H9 (cell line): ENCODE measurements at regions not wholly inside any gene's neighbourhood (a gene's known extent, or its start where the extent isn't known, plus 50 kb on each side); places are given as distances from the start of the nearest gene placed in this dataset.

Source experiments
- DNase-seq: peaks from one replicate; pipeline ENCODE4 v3.0.0-alpha.2; 2017
- H2AFZ ChIP-seq: one replicate; pipeline ENCODE4 v1.6.1; 2013; ENCODE audit warnings: mild to moderate bottlenecking, low read length, control low read depth, moderate library complexity
- H2AK5ac ChIP-seq: 2 replicates; pipeline ENCODE4 v1.6.1; 2013; ENCODE audit warnings: low read length, control low read depth, mixed read lengths; ENCODE audit not compliant: insufficient read length
- H2BK120ac ChIP-seq: one replicate; pipeline ENCODE4 v1.6.1; 2013; ENCODE audit warnings: low read depth, mild to moderate bottlenecking, low read length, control low read depth, inconsistent platforms; ENCODE audit not compliant: poor library complexity, severe bottlenecking
- H2BK12ac ChIP-seq: 2 replicates; pipeline ENCODE4 v1.6.1; 2013; ENCODE audit warnings: low read length, control low read depth, mixed read lengths, low read depth; ENCODE audit not compliant: insufficient read length
- H2BK15ac ChIP-seq: 2 replicates; pipeline ENCODE4 v1.6.1; 2013; ENCODE audit warnings: low read depth, low read length, control low read depth
- H2BK20ac ChIP-seq: one replicate; pipeline ENCODE4 v1.6.1; 2013; ENCODE audit warnings: low read depth, mild to moderate bottlenecking, low read length, control low read depth, inconsistent platforms; ENCODE audit not compliant: poor library complexity, severe bottlenecking
- H2BK5ac ChIP-seq: 2 replicates; pipeline ENCODE4 v1.6.1; 2013; ENCODE audit warnings: low read length, control low read depth, mixed read lengths; ENCODE audit not compliant: insufficient read length
- H3K14ac ChIP-seq: 2 replicates; pipeline ENCODE4 v1.6.1; 2013; ENCODE audit warnings: low read length, control low read depth; ENCODE audit not compliant: insufficient read depth
- H3K18ac ChIP-seq: 2 replicates; pipeline ENCODE4 v1.6.1; 2013; ENCODE audit warnings: low read depth, mild to moderate bottlenecking, mixed read lengths, low read length, control low read depth; ENCODE audit not compliant: insufficient read length
- H3K23ac ChIP-seq: 2 replicates; pipeline ENCODE4 v1.6.1; 2013; ENCODE audit warnings: low read length, control low read depth, mixed read lengths, low read depth; ENCODE audit not compliant: insufficient read length
- H3K23me2 ChIP-seq: 2 replicates; pipeline ENCODE4 v1.6.1; 2013; ENCODE audit warnings: low read depth, mild to moderate bottlenecking, mixed read lengths, low read length, control low read depth; ENCODE audit not compliant: insufficient read length, poor library complexity, severe bottlenecking
- H3K27ac ChIP-seq: 2 replicates; pipeline ENCODE4 v1.5.1; 2013; ENCODE audit warnings: low read length, control low read depth, mixed read lengths, low read depth; ENCODE audit not compliant: insufficient read length
- H3K27me3 ChIP-seq: 2 replicates; pipeline ENCODE4 v1.6.1; 2013; ENCODE audit warnings: low read length, control low read depth, inconsistent platforms; ENCODE audit not compliant: insufficient read depth
- H3K4ac ChIP-seq: 2 replicates; pipeline ENCODE4 v1.6.1; 2013; ENCODE audit warnings: low read depth, mild to moderate bottlenecking, control low read depth, inconsistent platforms, low read length, moderate library complexity
- H3K4me1 ChIP-seq: 2 replicates; pipeline ENCODE4 v1.6.1; 2013; ENCODE audit warnings: low read length, control low read depth, inconsistent platforms; ENCODE audit not compliant: insufficient read depth
- H3K4me2 ChIP-seq: 2 replicates; pipeline ENCODE4 v1.6.1; 2013; ENCODE audit warnings: low read length, control low read depth, mixed read lengths; ENCODE audit not compliant: insufficient read length, insufficient read depth
- H3K56ac ChIP-seq: 2 replicates; pipeline ENCODE4 v1.6.1; 2013; ENCODE audit warnings: low read depth, mild to moderate bottlenecking, mixed read lengths, low read length, control low read depth; ENCODE audit not compliant: insufficient read length
- H3K79me1 ChIP-seq: 2 replicates; pipeline ENCODE4 v1.6.1; 2013; ENCODE audit warnings: low read depth, mild to moderate bottlenecking, moderate library complexity, low read length, control low read depth, inconsistent platforms; ENCODE audit not compliant: insufficient read depth, poor library complexity, severe bottlenecking
- H3K79me2 ChIP-seq: 2 replicates; pipeline ENCODE4 v1.6.1; 2013; ENCODE audit warnings: low read length, control low read depth, inconsistent platforms; ENCODE audit not compliant: insufficient read depth
- H3K9ac ChIP-seq: 2 replicates; pipeline ENCODE4 v1.6.1; 2013; ENCODE audit warnings: low read length, control low read depth, mixed read lengths; ENCODE audit not compliant: insufficient read length; ENCODE audit errors: extremely low read depth
- H3K9me3 ChIP-seq: one replicate; pipeline ENCODE4 v1.6.1; 2013; ENCODE audit warnings: low read depth, low read length, inconsistent platforms; ENCODE audit not compliant: control insufficient read depth
- H3T11ph ChIP-seq: one replicate; pipeline ENCODE4 v1.6.1; 2013; ENCODE audit warnings: mild to moderate bottlenecking, low read length, control low read depth, inconsistent platforms
- H4K20me1 ChIP-seq: one replicate; pipeline ENCODE4 v1.6.1; 2013; ENCODE audit not compliant: control insufficient read depth, insufficient read length, insufficient read depth
- H4K5ac ChIP-seq: 2 replicates; pipeline ENCODE4 v1.6.1; 2013; ENCODE audit warnings: low read depth, mild to moderate bottlenecking, mixed read lengths, low read length, control low read depth; ENCODE audit not compliant: insufficient read length
- H4K8ac ChIP-seq: replicated peaks from 2 replicates; pipeline ENCODE4 v1.6.1; 2013; ENCODE audit warnings: low read length, control low read depth, mixed read lengths, low read depth; ENCODE audit not compliant: insufficient read length
- H4K91ac ChIP-seq: 2 replicates; pipeline ENCODE4 v1.6.1; 2013; ENCODE audit warnings: low read depth, mild to moderate bottlenecking, moderate library complexity, mixed read lengths, low read length, control low read depth; ENCODE audit not compliant: insufficient read length
- H3K27ac Mint-ChIP-seq, 3 experiments: 2 replicates in 2 of 3; 3 replicates in 1 of 3; pipeline ENCODE4 v1.8.0; 2020 to 2021; ENCODE audit warnings: mixed read lengths in 3 of 3, mild to moderate bottlenecking in 1 of 3, moderate library complexity in 1 of 3
- H3K27me3 Mint-ChIP-seq: 2 replicates; pipeline ENCODE4 v1.8.0; 2021; ENCODE audit warnings: low read depth, mild to moderate bottlenecking, moderate library complexity, mixed read lengths
- H3K36me3 Mint-ChIP-seq, 3 experiments: 2 replicates in 2 of 3; 3 replicates in 1 of 3; pipeline ENCODE4 v1.8.0; 2020 to 2021; ENCODE audit warnings: low read depth in 3 of 3, mixed read lengths in 3 of 3; ENCODE audit not compliant: insufficient read depth in 1 of 3
- H3K4me1 Mint-ChIP-seq, 2 experiments: 2 replicates each; pipeline ENCODE4 v1.8.0; 2020; ENCODE audit warnings: mixed read lengths in 2 of 2
- H3K4me3 Mint-ChIP-seq, 2 experiments: 2 replicates in 1 of 2; 3 replicates in 1 of 2; pipeline ENCODE4 v1.8.0; 2020 to 2021; ENCODE audit warnings: mild to moderate bottlenecking in 2 of 2, mixed read lengths in 2 of 2, moderate library complexity in 1 of 2
- H3K9me3 Mint-ChIP-seq, 2 experiments: 2 replicates in 1 of 2; 3 replicates in 1 of 2; pipeline ENCODE4 v1.8.0; 2020; ENCODE audit warnings: mild to moderate bottlenecking in 2 of 2, mixed read lengths in 2 of 2, moderate library complexity in 1 of 2
- WGBS: extraction: QIAGEN DNeasy Blood & Tissue Kit; methylation state at CpG from one replicate; pipeline ENCODE4 v1.1.7; 2013; ENCODE audit warnings: missing lambda C conversion rate, low lambda C conversion rate, mixed read lengths; ENCODE audit not compliant: insufficient read length; ENCODE audit errors: extremely low coverage; 5-methylcytosine and 5-hydroxymethylcytosine counted together
- TF ChIP-seq, protein P1 (sequence below): fragments of 200-600 bp; sonication (generic); conservative IDR thresholded peaks from 3 replicates; pipeline ENCODE4 v1.8.0; 2021; ENCODE audit warnings: antibody characterized with exemption, mild to moderate bottlenecking

DNA sequence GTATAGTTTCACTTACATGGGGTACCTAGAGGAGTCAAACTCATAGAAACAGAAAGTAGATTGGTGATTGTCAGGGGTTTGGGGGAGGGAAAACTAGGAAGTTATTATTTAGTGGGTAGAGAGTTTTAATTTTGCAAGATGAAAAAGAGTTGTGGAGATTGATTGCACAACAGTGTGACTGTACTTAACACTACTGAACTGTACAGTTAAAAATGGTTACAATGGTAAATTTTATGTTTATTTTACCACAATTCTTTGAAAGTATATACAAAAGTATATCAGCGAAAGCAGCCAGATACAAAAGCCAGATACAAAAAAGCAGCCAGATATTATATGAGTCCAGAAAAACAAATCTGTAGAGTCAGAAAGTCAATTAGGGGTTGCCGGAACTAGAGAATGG, 247.6 kb downstream of the IPO8 start:
- WGBS, result no CpG with 5 or more reads among the region's 2 CpGs
- Histone ChIP-seq H2AFZ (no peak overlapping the region), H2BK120ac (no peak overlapping the region), H3T11ph (no peak overlapping the region), H3K9ac (no peak overlapping the region), H3K4ac (no peak overlapping the region), H3K4me1 (no peaks in the 10 kb centered on the region), H2BK5ac (no peak overlapping the region), H2BK12ac (no peak overlapping the region), H2BK15ac (no peak overlapping the region), H4K5ac (no peak overlapping the region), H3K23me2 (no peaks in the 10 kb centered on the region), H3K18ac (no peak overlapping the region), H3K9me3 (no peaks in the 10 kb centered on the region), H4K20me1 (no peaks in the 10 kb centered on the region), H3K79me2 (no peaks in the 10 kb centered on the region), H3K27me3 (no peaks in the 10 kb centered on the region), H2AK5ac (no peak overlapping the region), H3K79me1 (no peaks in the 10 kb centered on the region), H2BK20ac (no peak overlapping the region), H3K56ac (no peak overlapping the region), H3K14ac (no peak overlapping the region), H3K23ac (no peak overlapping the region), H4K91ac (no peak overlapping the region), H3K4me2 (no peak overlapping the region), H4K8ac (no peak overlapping the region), H3K27ac (no peak overlapping the region)
- H3K4me1 Mint-ChIP-seq, result no peaks in the 10 kb centered on the region
- DNase-seq, result no peak
- H3K9me3 Mint-ChIP-seq, result peaks cover 16 to 20% of the 10 kb centered on the region in 2 experiments
- peaks cover 0 to 17% (median 5%) of the 10 kb centered on the region in 3 experiments; a peak in 4 of 7 replicates for H3K36me3 Mint-ChIP-seq
- H3K27ac Mint-ChIP-seq, result no peak overlapping the region
- no peak overlapping the region for H3K4me3 Mint-ChIP-seq
- H3K27me3 Mint-ChIP-seq, result no peaks in the 10 kb centered on the region
- TF ChIP-seq, protein P1, sequence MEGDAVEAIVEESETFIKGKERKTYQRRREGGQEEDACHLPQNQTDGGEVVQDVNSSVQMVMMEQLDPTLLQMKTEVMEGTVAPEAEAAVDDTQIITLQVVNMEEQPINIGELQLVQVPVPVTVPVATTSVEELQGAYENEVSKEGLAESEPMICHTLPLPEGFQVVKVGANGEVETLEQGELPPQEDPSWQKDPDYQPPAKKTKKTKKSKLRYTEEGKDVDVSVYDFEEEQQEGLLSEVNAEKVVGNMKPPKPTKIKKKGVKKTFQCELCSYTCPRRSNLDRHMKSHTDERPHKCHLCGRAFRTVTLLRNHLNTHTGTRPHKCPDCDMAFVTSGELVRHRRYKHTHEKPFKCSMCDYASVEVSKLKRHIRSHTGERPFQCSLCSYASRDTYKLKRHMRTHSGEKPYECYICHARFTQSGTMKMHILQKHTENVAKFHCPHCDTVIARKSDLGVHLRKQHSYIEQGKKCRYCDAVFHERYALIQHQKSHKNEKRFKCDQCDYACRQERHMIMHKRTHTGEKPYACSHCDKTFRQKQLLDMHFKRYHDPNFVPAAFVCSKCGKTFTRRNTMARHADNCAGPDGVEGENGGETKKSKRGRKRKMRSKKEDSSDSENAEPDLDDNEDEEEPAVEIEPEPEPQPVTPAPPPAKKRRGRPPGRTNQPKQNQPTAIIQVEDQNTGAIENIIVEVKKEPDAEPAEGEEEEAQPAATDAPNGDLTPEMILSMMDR, result no peak
